ENCODE measurements at regions not wholly inside any gene's neighbourhood (a gene's known extent, or its start where the extent isn't known, plus 50 kb on each side); places are given as distances from the start of the nearest gene placed in this dataset.
"Not testable (repeated sequence)": the region's sequence is repeated elsewhere in the genome, so short reads cannot be mapped to it uniquely, and the experiment has no call there.

DNA sequence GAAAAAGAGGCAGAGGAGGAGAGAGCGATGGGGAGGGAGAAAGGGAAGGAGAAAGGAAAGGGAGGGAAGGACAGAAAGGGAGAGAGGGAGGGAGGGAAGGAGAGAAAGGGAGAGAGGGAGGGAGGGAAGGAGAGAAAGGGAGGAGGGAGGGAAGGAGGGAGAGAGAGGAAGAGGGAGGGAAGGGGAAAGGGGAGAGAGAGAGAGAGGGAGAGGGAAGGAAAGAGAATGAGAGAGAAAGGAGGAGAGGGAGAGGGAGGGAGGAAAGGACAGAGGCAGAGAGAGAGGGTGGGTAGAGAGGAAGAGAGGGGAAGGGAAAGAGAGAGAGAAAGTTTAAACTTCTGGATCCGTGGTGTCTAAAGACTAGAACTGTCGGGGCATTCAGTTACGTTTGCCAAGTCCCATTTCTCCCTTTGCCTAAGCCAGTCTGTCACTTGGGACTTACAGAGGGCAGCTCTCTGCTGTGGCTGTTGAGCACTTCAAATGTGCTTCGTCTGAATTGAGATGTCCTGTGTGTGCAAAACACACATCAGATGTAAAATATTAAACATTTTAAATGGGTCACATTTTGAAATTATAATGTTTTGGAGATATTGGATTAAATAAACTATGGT, 62.6 kb downstream of the PLXNA1 start:
- no peak for DNase-seq (ENCODE audit: insufficient read length, low spot score)
- no peak for FAIRE-seq

DNA sequence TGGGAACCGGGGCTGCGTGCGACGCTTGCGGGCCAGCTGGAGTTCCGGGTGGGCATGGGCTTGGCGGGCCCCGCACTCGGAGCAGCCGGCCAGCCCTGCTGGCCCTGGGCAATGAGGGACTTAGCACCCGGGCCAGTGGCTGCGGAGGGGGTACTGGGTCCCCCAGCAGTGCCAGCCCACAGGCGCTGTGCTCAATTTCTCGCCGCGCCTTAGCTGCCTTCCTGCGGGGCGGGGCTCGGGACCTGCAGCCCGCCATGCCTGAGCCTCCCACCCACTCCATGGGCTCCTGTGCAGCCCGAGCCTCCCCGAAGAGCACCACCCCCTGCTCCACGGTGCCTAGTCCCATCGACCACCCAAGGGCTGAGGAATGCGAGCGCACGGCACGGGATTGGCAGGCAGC, 63.8 kb downstream of the PLXNA1 start:
- not testable (repeated sequence) for DNase-seq (ENCODE audit: insufficient read length, low spot score); FAIRE-seq

DNA sequence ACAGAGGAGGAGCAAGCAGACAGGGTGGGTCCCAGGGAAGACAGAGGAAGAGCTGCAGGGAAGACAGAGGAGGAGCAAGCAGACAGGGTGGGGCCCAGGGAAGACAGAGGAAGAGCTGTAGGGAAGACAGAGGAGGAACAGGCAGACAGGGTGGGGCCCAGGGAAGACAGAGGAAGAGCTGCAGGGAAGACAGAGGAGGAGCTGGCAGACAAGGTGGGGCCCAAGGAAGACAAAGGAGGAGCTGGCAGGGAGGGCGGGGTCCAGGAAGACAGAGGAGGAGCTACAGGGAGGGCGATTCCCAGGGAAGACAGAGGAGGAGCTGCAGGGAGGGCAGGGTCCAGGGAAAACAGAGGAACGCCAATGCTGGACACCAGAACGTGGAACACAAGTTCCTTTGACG, 66.5 kb downstream of the PLXNA1 start:
- no peak for DNase-seq (ENCODE audit: insufficient read length, low spot score)
- no peak for FAIRE-seq

DNA sequence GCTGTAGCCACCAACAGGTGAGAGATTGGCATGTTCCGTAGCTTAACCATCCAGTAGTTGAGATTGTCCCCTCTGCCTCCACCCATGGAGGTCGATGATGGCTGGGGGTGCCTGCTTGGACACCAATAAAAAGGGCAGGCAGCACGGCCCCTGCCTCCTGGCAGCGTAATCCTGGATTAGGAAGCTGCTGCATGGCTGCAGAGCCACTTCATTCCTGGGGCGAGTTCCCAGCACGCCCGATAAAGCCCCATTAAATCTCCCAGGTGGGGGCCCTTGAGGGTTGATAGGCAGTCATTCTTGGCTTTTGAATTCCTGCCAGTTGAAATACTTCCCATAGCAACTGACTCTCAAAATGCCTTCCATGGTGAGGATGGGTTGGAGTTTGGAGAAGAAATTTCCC, 67.8 kb downstream of the PLXNA1 start:
- no peak for FAIRE-seq

DNA sequence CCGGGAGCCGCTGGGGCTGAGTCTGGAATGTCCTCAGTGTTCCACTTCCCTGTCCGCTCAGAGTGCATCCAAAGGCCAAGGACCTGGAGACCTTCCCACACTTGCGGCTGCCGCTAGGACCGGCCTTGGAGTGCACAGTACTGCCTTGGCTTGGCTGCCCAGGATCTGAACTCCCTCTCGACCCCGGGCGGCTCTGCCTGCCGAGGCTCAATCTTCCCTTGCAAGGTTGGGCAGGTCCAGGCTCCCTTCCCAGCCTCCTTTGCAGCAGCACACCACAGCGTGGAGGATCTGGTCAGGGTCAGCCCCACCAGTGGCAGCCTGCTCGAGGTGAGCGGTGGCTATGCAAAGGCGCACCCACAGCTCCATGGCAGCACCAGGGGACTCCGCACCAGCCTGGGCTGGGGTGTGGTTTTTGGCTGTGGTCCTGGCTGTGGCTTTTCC, 69.2 kb downstream of the PLXNA1 start:
- FAIRE-seq, result no peak
- DNase-seq (ENCODE audit: insufficient read length, low spot score), result no peak

More for the DNA sequence above, 67.8 kb downstream of the PLXNA1 start:
- no peak for DNase-seq (ENCODE audit: insufficient read length, low spot score)

DNA sequence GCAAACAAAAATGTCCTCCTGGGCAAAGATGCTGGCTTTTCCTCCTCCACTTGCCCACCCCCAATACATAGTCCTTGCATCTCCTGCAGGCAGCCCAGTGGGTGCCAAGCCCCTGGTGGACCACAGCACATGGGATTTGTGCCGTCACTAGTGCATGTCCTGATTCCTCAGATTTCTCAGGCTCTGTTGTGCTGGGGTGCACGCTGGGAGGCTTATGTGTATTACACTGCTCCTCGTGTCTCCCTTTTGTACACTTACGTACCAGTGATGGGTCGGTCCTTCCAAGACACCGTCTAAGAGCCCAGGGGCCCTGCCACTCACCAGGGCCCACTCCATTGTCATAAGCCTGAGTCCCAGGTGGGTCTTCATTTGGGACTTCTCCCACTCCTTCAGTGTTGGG, 70.1 kb downstream of the PLXNA1 start:
- FAIRE-seq, result no peak
- no peak for DNase-seq (ENCODE audit: insufficient read length, low spot score)

DNA sequence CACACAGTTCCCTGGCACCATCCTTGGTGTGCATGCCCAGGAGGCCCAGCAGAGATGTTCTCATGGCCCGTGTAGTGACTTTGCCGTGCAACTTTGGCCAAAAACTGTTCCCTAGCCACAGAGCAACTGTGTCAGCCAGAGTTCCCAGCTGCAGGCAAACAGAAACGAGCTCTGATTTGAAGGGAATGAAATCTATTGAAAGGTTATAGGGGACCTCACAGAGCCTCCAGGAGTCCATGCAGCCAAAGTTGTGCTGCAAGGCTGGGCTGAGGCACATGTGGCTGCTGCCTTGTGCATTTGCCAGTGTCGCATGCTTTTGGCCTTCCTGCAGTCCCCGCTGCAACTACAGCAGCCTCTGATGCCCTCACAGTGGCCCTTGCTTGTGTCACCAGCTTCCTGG, 70.5 kb downstream of the PLXNA1 start:
- no peak for FAIRE-seq

DNA sequence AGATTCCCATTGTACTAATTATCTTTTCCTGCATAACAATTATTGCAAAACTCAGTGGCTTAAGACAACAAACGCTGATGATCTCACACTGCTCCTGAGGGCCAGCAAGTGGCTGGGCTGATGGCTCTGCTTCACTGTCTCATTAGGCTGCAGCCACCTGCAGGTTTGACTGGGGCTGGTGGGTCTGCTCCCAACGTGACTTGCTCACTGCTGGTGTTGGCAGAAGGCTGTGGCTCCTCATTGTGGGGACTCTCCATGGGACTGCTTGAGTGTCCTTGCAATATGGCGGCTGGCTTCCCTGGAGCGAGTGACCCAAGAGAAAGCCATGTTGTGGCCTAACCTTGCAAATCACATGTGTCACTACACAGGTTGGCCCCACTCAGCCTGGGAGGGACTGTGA, 71.1 kb downstream of the PLXNA1 start:
- FAIRE-seq, result no peak
- DNase-seq (ENCODE audit: insufficient read length, low spot score), result no peak

More for the DNA sequence above, 70.5 kb downstream of the PLXNA1 start:
- DNase-seq (ENCODE audit: insufficient read length, low spot score), result no peak

DNA sequence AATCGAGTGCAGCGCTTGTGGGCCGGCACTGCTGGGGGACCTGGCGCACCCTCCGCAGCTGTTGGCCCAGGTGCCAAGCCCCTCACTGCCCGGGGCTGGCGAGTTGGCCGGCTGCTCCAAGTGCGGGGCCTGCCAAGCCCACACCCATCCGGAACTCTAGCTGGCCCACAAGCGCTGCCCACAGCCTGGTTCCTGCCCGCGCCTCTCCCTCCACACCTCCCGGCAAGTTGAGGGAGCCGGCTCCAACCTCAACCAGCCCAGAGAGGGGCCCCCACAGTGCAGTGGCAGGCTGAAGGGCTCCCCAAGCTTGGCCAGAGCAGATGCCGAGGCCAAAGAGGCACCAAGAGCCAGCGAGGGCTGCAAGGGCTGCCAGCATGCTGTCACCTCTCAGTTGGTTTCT, 73.4 kb downstream of the PLXNA1 start:
- DNase-seq (ENCODE audit: insufficient read length, low spot score), result no peak
- FAIRE-seq, result no peak

DNA sequence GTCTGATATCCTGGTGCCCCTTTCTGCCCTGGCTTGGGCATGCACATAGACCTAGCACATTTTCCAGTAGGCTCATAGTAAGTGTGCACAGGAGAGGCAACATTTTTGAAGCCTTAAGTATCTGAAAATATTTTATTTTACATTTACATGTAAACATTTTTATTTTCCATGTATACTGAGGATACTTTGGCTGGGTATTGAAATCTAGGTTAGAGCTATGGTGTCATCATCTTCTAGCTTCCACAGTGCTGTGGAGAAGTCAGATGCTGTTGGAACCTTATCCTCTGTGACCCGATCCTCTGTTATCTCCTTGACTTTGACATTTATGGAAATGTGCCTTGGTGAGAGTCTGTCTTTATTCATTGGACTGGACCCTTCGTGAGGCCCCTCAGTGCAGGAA, 74.1 kb downstream of the PLXNA1 start:
- FAIRE-seq, result no peak

DNA sequence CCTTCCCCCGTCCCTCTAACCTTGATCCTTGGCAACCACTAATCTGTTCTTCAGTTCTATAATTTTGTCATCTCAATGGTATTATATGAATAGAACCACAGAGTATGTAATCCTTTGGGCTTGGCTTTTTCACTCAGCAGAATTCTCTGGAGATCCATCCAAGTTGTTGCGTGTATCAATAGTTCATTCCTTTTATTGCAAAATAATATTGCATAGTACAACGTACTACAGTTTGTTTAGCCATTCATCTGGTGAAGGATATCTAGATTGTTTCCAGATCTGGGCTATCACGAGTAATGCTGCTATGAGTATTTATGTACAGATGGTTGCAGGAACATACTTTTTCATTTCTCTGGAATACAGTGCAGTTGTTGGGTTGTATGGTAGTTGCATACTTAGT, 76.2 kb downstream of the PLXNA1 start:
- no peak for FAIRE-seq

More for the DNA sequence above, 74.1 kb downstream of the PLXNA1 start:
- no peak for DNase-seq (ENCODE audit: insufficient read length, low spot score)

DNA sequence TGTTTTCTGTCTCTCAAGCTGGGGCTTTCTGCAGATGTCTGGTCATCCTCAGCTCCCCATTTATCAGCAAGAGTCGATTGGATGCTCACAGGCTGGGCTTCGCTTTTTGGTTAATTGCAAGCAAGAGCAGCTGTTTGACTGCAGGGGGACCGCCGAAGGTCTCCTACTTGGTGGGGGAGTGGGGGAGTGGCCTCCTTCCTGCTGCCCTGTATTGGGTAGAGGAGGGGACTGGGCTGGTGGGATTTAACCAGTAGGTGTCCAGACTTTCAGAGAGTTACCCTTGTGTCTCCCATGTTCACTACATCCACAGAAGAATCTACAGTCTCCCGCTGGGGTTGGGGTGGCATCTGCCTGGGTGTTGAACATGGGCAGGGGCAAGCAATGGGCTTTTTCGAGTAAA, 78.7 kb downstream of the PLXNA1 start:
- no peak for FAIRE-seq
- DNase-seq (ENCODE audit: insufficient read length, low spot score), result no peak

More for the DNA sequence above, 76.2 kb downstream of the PLXNA1 start:
- DNase-seq (ENCODE audit: insufficient read length, low spot score), result no peak

DNA sequence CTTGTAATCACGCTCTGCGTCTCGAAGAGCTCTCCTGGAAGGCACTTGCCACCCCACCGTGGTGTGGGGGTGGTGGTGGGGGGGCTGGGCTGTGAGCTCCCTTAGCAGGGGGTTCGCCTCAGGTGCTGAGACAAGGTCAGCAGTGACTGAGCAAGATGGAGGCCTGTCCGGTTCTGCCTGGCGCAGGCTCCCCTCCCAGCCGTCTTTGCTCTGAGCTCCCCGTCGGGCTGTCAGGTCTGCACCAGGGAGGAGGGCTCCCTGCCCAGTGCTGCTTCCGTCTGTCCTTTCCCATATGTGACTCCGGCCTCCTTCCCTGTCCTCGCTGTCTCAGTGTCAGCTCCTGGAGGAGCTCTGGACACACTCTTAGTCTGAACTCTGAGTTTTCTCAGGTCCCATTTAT, 80.0 kb downstream of the PLXNA1 start:
- no peak for FAIRE-seq
- no peak for DNase-seq (ENCODE audit: insufficient read length, low spot score)

DNA sequence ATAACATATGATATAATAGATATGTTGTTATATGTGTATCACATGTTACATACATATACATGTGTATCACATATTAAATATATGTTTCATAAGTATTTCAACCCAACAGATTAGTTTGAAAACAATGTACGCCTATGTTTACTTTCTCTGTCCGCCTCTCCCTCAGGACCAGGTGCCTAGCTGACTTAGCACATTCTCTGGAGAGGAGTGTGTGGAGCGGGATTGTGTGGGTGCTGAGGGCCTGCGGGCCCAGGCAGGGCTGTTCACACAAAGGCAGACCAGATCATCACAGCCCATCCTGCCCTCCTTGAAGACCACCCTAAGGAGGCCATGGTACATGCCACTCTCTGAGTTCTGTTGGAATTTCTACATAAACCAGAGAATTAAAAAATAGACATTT, 81.0 kb downstream of the PLXNA1 start:
- FAIRE-seq, result no peak
- DNase-seq (ENCODE audit: insufficient read length, low spot score), result no peak

DNA sequence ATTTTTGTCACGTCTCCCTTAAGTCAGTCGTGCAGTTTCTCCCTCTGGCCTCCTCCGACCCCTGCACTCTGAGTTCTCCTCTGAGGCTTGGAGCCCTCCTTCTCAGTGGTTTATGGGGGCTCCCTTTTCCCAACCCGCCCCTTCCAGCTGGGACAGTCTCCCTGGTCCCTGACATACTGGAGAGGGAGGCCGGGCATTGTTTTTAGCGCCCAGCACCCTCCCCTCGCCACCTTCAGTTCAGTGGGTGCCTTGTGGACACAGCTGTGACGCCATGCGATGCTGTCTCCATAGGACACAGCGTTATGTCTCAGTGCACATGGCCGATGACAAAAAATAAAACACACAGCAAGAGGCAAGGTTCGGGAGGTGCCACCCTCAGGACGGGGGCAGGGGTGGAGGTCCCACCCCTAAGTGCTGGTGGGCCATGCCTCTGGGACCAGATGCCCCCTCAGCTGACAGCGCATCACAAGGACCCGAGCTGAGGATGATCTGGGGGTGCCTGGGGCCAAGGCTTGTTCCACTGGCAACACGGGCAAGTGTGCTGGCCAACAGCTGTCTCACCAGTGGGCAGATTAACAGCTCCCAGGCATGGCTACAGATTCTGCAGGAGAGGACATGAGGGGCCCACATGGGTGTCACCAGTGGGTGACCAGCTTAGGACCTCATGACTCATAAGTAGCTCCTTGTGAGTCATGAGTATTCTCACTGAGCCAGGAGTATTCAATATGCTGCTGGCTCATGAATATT, 81.6 kb downstream of the PLXNA1 start:
- DNase-seq (ENCODE audit: insufficient read length, low spot score) (no peak), FAIRE-seq (no peak)

DNA sequence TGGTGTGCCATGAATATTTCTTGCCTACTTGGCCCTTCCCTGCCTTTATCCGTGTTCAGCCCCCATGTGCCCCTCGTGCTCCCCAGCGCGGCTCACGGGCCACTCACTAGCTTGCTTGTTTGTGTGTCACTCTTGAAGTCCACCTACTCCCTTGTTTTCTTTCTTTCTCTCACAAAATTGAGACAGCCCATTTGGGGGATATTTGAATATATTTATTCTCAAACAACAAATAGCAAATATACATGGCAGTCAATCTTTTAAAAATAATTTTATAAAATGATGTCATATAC, 82.2 kb downstream of the PLXNA1 start:
- FAIRE-seq (no peak), DNase-seq (ENCODE audit: insufficient read length, low spot score) (no peak)

DNA sequence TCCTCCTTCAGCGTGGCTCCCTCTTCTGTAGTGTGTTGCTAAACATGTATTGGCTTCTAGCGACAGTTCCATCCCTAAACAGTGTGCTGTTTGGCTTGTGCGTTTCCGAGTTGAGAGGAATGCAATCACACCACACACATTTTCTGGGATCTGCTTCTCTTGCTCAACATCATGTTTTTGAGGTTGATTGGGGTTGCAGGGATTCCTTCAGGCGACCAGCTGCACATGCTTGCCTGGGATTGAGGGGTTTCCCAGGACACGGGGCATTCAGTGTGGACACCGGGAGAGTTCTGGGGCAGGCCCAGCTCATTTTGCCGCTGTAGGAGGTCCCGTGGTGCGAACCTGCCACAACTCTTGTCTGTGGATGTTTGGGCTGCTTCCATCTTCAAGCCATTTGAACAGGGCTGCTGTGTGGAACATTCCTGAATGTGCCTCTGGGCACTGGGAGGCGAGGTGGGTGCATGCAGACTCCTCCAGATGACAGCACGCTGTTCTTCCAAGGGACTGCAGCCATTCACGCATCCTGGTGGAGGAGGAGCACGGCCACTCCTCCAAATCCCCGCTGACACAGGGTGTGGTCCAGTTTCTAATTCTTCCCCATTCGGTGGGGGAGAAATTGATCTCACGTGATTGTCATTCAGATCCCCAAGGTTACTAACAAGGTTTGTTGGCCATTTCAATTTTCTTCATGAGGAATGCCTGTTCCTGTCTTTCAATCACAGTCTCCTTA, 82.8 kb downstream of the PLXNA1 start:
- no peak for FAIRE-seq
- no peak for DNase-seq (ENCODE audit: insufficient read length, low spot score)

DNA sequence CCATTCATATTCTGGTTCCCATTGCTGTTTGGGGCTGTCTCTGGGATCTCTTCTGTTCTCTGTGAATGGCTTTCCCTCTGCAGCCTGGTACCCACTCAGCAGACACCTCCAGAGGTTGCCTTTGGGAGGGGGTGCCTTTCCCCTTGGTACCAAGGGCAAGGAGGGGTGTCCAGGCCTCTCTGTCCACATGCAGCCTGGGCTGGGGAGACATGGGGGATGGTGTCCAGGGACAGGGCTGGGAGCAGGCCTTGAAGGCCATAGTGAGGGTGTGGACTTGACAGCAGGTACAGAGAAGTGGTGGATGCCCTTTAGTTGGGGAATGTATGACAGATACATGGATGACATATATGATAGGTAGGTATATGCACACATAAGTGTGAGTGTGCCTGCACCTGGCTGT, 83.7 kb downstream of the PLXNA1 start:
- DNase-seq (ENCODE audit: insufficient read length, low spot score) (no peak), FAIRE-seq (no peak)

DNA sequence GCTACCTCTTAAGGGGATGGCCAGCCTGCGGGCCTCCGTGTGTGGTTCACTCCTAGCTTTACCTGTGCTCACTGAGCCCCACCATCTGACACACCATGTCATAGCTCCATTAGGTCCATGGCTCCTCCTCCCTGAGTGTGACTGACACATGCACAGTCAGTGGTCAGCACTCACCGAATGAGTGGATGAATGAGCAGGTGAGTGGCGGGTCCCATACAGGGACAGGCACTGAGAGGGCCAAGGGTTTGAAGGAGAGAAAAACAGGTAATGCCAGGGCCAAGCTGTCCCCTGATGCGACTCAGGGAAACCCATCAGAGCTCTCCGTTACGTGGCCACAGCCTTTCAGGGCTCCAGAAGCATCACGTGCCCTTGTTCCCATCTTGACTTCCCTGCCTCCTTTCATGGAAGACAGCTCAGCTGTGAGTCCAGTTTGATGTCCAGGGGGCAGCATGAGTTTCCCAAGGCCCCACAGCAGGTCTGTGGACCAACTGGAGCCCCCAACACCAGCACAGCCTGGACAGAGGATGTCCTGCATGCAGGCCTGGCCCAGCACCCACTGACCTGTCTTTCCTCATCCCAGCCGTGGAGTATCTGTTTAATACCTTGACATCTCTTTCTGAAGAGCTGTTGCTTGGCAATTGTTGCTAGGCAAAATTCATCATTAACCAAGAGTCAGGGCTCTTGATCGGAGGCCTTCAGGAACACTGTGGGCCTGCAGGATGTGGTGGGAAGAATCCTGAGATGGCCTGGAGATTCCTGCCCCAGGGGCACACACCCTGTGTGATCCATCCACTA, 84.4 kb downstream of the PLXNA1 start:
- FAIRE-seq, result no peak
- DNase-seq (ENCODE audit: insufficient read length, low spot score), result no peak

DNA sequence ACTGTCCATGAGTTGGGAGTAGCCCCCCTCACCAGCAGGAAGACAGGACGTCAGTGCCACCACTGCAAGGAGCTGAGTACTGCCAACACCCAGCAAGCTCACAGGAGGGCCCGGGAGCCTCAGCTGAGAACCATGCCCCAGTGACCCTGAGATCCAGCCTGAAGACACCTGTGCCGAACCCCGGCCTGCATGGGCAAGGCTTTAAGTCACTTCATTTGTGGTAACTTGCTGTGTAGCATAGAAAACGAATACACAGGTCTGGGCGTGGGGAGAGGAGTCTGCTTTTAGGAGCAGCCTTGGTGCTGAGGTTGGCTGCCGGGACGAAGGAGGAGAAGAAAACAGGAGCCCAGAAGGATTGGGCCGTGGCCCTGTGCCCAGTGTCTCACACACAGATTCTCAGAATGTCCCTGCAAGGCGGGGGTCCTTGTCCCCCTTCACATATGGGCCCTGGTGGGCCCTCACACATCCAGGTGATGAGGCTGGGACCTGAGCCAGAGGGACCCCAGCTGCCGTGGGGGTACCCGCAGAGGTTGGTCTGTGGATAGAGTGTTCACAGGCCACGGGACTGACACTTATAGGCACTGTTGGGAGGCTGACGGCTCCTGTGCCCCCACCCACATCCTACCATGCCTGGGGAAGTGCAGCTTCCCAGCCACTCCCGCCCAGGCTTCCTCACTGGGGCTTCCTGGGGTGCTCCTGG, 85.3 kb downstream of the PLXNA1 start:
- no peak for FAIRE-seq
- DNase-seq (ENCODE audit: insufficient read length, low spot score), result no peak

DNA sequence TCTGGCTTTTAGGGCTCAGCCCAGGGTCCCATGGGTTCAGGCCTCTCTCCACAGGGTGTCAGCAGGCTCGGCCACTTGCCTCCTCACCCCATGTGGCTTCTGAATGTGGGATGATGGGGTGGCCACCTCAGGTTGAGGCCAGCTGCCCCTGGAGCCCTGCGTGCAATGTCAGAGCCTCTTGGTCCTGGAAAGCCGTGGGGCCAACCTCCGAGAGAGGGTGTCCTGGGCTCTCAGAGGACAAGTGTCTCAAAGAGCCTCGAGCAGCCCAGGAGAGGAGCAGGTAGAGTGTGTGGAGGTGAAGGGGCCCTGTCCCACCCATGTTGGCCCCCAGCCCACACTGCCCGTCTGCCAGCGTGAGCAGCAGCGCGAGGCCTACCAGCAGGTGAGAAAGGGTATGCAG, 86.0 kb downstream of the PLXNA1 start:
- FAIRE-seq (no peak), DNase-seq (ENCODE audit: insufficient read length, low spot score) (no peak)
